Mucosa of descending colon (tissue), 3 donors: ENCODE measurements at regions not wholly inside any gene's neighbourhood (a gene's known extent, or its start where the extent isn't known, plus 50 kb on each side); places are given as distances from the start of the nearest gene placed in this dataset.
A peak's percentile ranks its signal among the peaks of the same experiment; 100 is the strongest.

Experiments
- ATAC-seq: fragments of 200-7000 bp; cut with Tn5 transposase; one replicate; pipeline ENCODE4 v1.9.1; 2020; ENCODE audit warnings: mild to moderate bottlenecking, moderate library complexity
- DNase-seq, 3 donors: peaks; one replicate each; pipeline ENCODE4 v3.0.0-alpha.2; 2020
- H3K36me3 ChIP-seq: fragments of 200-600 bp; one replicate; pipeline ENCODE4 v1.8.0; 2021; ENCODE audit warnings: low read depth, mild to moderate bottlenecking
- H3K4me1 ChIP-seq: fragments of 200-600 bp; one replicate; pipeline ENCODE4 v1.8.0; 2021; ENCODE audit warnings: low read depth, mild to moderate bottlenecking
- H3K4me3 ChIP-seq: fragments of 200-600 bp; one replicate; pipeline ENCODE4 v1.8.0; 2021; ENCODE audit warnings: mild to moderate bottlenecking
- H3K9me3 ChIP-seq: fragments of 200-600 bp; one replicate; pipeline ENCODE4 v1.8.0; 2021; ENCODE audit warnings: mild to moderate bottlenecking
- intact Hi-C, 2 donors: fragments of 100-400 bp; cut with DNase I in 1 of 2; cut with micrococcal nuclease in 1 of 2; formaldehyde crosslinking; loops; one replicate each; pipeline versions ENCODE4 v1.11.0 to v1.11.1; 2022; cut with DNase I, micrococcal nuclease
- TF ChIP-seq, protein P1 (sequence below): fragments of 200-600 bp; IDR thresholded peaks from one replicate; pipeline ENCODE4 v1.8.0; 2022; ENCODE audit warnings: antibody characterized with exemption, mild to moderate bottlenecking
- donor health status: DM: no; HTN: no; CAD: no; lungs with moderate emphysema.
- donor health status: DM: no; HTN: no; CAD: no.
- donor health status: DM: no; HTN: yes; CAD: no.

GRCh38 chr10:57948796-57949195 is 318.9 kb downstream of the IPMK start:
- intact Hi-C loops = no loop called here
- H3K9me3 ChIP-seq = no peaks in the 10 kb centered on the region
- H3K4me3 ChIP-seq = no peak overlapping the region
- DNase-seq (no peak), ATAC-seq (no peak)
- TF ChIP-seq, protein P1, sequence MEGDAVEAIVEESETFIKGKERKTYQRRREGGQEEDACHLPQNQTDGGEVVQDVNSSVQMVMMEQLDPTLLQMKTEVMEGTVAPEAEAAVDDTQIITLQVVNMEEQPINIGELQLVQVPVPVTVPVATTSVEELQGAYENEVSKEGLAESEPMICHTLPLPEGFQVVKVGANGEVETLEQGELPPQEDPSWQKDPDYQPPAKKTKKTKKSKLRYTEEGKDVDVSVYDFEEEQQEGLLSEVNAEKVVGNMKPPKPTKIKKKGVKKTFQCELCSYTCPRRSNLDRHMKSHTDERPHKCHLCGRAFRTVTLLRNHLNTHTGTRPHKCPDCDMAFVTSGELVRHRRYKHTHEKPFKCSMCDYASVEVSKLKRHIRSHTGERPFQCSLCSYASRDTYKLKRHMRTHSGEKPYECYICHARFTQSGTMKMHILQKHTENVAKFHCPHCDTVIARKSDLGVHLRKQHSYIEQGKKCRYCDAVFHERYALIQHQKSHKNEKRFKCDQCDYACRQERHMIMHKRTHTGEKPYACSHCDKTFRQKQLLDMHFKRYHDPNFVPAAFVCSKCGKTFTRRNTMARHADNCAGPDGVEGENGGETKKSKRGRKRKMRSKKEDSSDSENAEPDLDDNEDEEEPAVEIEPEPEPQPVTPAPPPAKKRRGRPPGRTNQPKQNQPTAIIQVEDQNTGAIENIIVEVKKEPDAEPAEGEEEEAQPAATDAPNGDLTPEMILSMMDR = no peak
- no peaks in the 10 kb centered on the region for H3K4me1 ChIP-seq
- no peaks in the 10 kb centered on the region for H3K36me3 ChIP-seq

- H3K36me3 ChIP-seq = no peaks in the 10 kb centered on the region
- TF ChIP-seq, protein P1 = no peak
- H3K4me1 ChIP-seq = no peaks in the 10 kb centered on the region
- intact Hi-C loops = no loop called here
- no peak for DNase-seq
- H3K9me3 ChIP-seq = no peaks in the 10 kb centered on the region
- no peak for ATAC-seq
- H3K4me3 ChIP-seq = no peak overlapping the region
Measured at GRCh38 chr10:57946833-57947232, 320.9 kb downstream of the IPMK start.

DNA sequence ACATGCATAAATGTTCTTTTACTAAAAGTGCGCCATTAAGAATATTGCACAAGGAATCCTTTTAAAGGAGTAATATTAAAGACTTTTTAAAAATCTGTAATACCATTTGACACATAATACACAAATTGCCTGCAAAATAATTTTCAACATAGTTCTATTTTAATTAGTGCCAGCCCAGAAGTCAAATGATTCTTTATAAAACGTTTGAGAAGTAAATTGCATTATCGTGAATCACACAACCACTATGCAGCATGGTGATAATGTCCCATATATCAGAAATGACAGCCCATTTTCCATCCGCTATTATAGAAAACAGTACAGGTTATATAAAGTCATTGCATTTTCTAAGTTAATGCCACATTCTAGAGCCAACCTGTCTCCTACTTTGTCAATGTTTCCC is 324.0 kb downstream of the IPMK start:
- no peak overlapping the region for H3K4me3 ChIP-seq
- no peaks in the 10 kb centered on the region for H3K4me1 ChIP-seq
- intact Hi-C loops = no loop called here
- no peaks in the 10 kb centered on the region for H3K9me3 ChIP-seq
- TF ChIP-seq, protein P1 = no peak
- no peak for DNase-seq
- no peaks in the 10 kb centered on the region for H3K36me3 ChIP-seq
- ATAC-seq = no peak

- DNase-seq = peak in 1 of 3 donors; percentile 47
- intact Hi-C loops = no loop called here
- H3K36me3 ChIP-seq = no peaks in the 10 kb centered on the region
- H3K4me3 ChIP-seq = no peak overlapping the region
- H3K9me3 ChIP-seq = no peaks in the 10 kb centered on the region
- peak; percentile 67 for ATAC-seq
- TF ChIP-seq, protein P1 = no peak
- H3K4me1 ChIP-seq = no peaks in the 10 kb centered on the region
Measured at GRCh38 chr10:57925045-57925444, 342.6 kb downstream of the IPMK start.

DNA sequence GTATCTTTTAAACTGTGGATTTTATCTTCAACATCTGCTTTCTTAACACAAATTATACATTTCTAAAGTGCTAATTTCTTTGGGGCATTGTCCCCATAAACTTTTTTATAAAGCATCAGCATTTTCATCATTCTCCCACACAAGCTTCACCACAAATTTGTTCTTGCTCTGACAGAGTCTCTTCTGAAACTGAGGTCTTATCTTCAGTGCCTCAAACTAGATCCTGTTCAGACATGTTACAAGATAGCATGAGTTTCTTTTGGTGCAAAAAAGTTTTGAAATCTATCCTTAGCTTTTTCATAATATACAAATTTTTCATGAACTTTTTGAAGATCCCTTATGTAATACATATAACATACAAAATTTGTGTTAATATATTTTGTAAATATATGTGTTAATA is 346.6 kb downstream of the IPMK start:
- H3K4me3 ChIP-seq = no peak overlapping the region
- intact Hi-C loops = no loop called here
- DNase-seq = no peak
- H3K4me1 ChIP-seq = no peaks in the 10 kb centered on the region
- H3K9me3 ChIP-seq = no peaks in the 10 kb centered on the region
- no peak for ATAC-seq
- TF ChIP-seq, protein P1 = no peak
- H3K36me3 ChIP-seq = no peaks in the 10 kb centered on the region

DNA sequence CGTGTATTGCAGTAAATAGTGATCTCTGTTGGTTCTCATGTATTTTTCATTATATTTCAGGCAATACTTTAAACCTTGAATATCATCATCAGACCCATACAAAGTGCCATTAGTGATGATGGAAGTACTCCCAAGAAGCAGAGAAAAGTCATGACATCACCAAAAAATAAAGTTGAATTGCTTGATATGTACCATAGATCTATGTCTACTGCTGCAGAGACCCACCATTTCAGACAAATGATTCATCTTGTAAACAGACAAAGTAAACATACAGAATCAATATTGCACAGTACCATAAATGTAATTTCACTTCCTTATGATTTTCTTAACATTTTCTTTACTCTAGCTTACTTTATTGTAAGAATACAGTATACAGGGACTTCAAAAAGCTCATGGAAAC is 347.8 kb downstream of the IPMK start:
- ATAC-seq = peak; percentile 97
- Histone ChIP-seq H3K36me3 (no peaks in the 10 kb centered on the region), H3K4me1 (no peaks in the 10 kb centered on the region), H3K4me3 (no peak overlapping the region), H3K9me3 (no peaks in the 10 kb centered on the region)
- DNase-seq = no peak
- intact Hi-C loops = no loop called here
- TF ChIP-seq, protein P1 = no peak
